Prostate gland (tissue), 2 donors: ENCODE measurements at regions not wholly inside any gene's neighbourhood (a gene's known extent, or its start where the extent isn't known, plus 50 kb on each side); places are given as distances from the start of the nearest gene placed in this dataset.

Experiments used
- DNase-seq: peaks from one replicate; pipeline ENCODE4 v3.0.0-alpha.2; 2019; ENCODE audit warnings: low spot score
- H3K27ac ChIP-seq, 2 donors: fragments of 200-600 bp; sonication (generic); 2 replicates each; pipeline ENCODE4 v1.5.1; 2017 to 2019
- H3K27me3 ChIP-seq: fragments of 200-600 bp; sonication (generic); replicated peaks from 2 replicates; pipeline ENCODE4 v1.5.1; 2019; ENCODE audit not compliant: insufficient read depth
- H3K36me3 ChIP-seq, 2 donors: fragments of 200-600 bp; sonication (generic); 1 replicate in 1 of 2; 2 replicates in 1 of 2; pipeline versions ENCODE4 v1.5.1 to v1.8.1; 2017 to 2019
- H3K4me1 ChIP-seq: fragments of 200-600 bp; sonication (generic); replicated peaks from 2 replicates; pipeline ENCODE4 v1.5.1; 2019
- H3K4me3 ChIP-seq, 2 donors: fragments of 200-600 bp; sonication (generic); 2 replicates each; pipeline ENCODE4 v1.5.1; 2017 to 2019
- H3K9me3 ChIP-seq: fragments of 200-600 bp; sonication (generic); 2 replicates; pipeline ENCODE4 v1.5.1; 2017
- CTCF ChIP-seq, 4 experiments: fragments of 200-600 bp in 2 of 4; fragments of 450-650 bp in 2 of 4; sonication (generic) in 2 of 4; IDR thresholded peaks; 1 replicate in 3 of 4; 2 replicates in 1 of 4; pipeline ENCODE4 v1.5.1; 2016 to 2019; ENCODE audit warnings: antibody characterized with exemption in 4 of 4, mild to moderate bottlenecking in 2 of 4, moderate library complexity in 2 of 4
- POLR2A ChIP-seq: fragments of 450-650 bp; IDR thresholded peaks from one replicate; pipeline ENCODE4 v1.6.1; 2016; ENCODE audit warnings: antibody characterized with exemption, mild to moderate bottlenecking
- POLR2AphosphoS5 ChIP-seq: sonication (generic); formaldehyde crosslinking; IDR thresholded peaks from one replicate; pipeline ENCODE4 v1.6.1; 2017; ENCODE audit warnings: antibody characterized with exemption
- WGBS: methylation state at CpG from one replicate; pipeline ENCODE4 v1.1.5; 2018; 5-methylcytosine and 5-hydroxymethylcytosine counted together
- intact Hi-C: fragments of 100-400 bp; cut with DNase I; formaldehyde crosslinking; loops from one replicate; pipeline ENCODE4 v1.14.2; 2022

- no peaks in the 10 kb centered on the region for H3K4me1 ChIP-seq
- H3K27ac ChIP-seq: no peak overlapping the region
- 72% methylated on average over 7 of the region's 7 CpGs for WGBS
- no peak overlapping the region for H3K4me3 ChIP-seq
- intact Hi-C loops: no loop called here
- TF ChIP-seq POLR2A (no peak), CTCF (IDR thresholded peaks at IDR 0.05) (no peak), POLR2AphosphoS5 (no peak)
- H3K36me3 ChIP-seq: no peaks in the 10 kb centered on the region
- no peaks in the 10 kb centered on the region for H3K9me3 ChIP-seq
- no peaks in the 10 kb centered on the region for H3K27me3 ChIP-seq
- no peak for DNase-seq
Measured at GRCh38 chr1:47618830-47619229, 181.0 kb downstream of the FOXD2 start.

- Histone ChIP-seq H3K4me3 (no peak overlapping the region), H3K27me3 (no peaks in the 10 kb centered on the region), H3K36me3 (no peaks in the 10 kb centered on the region), H3K27ac (no peak overlapping the region), H3K9me3 (no peaks in the 10 kb centered on the region), H3K4me1 (no peaks in the 10 kb centered on the region)
- intact Hi-C loops: no loop called here
- TF ChIP-seq POLR2A: no peak
- TF ChIP-seq POLR2AphosphoS5: no peak
- no peak for TF ChIP-seq CTCF (IDR thresholded peaks at IDR 0.05)
- DNase-seq: no peak
- 89% methylated on average over 6 of the region's 6 CpGs for WGBS
Measured at GRCh38 chr1:47621483-47621882, 183.6 kb downstream of the FOXD2 start.

GRCh38 chr1:47621977-47622376 is 184.1 kb downstream of the FOXD2 start:
- Histone ChIP-seq H3K9me3 (no peaks in the 10 kb centered on the region), H3K4me1 (no peaks in the 10 kb centered on the region), H3K4me3 (no peak overlapping the region), H3K36me3 (no peaks in the 10 kb centered on the region), H3K27me3 (no peaks in the 10 kb centered on the region), H3K27ac (no peak overlapping the region)
- intact Hi-C loops: no loop called here
- 49% methylated on average over 3 of the region's 3 CpGs for WGBS
- no peak for DNase-seq
- TF ChIP-seq POLR2A (no peak), CTCF (IDR thresholded peaks at IDR 0.05) (no peak), POLR2AphosphoS5 (no peak)

- intact Hi-C loops: no loop called here
- H3K36me3 ChIP-seq: no peaks in the 10 kb centered on the region
- no peak for TF ChIP-seq POLR2AphosphoS5
- no peak for TF ChIP-seq CTCF (IDR thresholded peaks at IDR 0.05)
- no peak for TF ChIP-seq POLR2A
- no peaks in the 10 kb centered on the region for H3K27me3 ChIP-seq
- no peak overlapping the region for H3K4me3 ChIP-seq
- DNase-seq: no peak
- H3K9me3 ChIP-seq: no peaks in the 10 kb centered on the region
- no peaks in the 10 kb centered on the region for H3K4me1 ChIP-seq
- no peak overlapping the region for H3K27ac ChIP-seq
- WGBS: 85% methylated on average over 8 of the region's 8 CpGs
Measured at GRCh38 chr1:47622776-47623556, 185.1 kb downstream of the FOXD2 start.

- no peak for DNase-seq
- 94% methylated on average over 5 of the region's 5 CpGs for WGBS
- TF ChIP-seq POLR2A (no peak), POLR2AphosphoS5 (no peak), CTCF (IDR thresholded peaks at IDR 0.05) (no peak)
- no peaks in the 10 kb centered on the region for H3K36me3 ChIP-seq
- no peaks in the 10 kb centered on the region for H3K9me3 ChIP-seq
- no peak overlapping the region for H3K4me3 ChIP-seq
- H3K27me3 ChIP-seq: no peaks in the 10 kb centered on the region
- intact Hi-C loops: no loop called here
- H3K4me1 ChIP-seq: no peaks in the 10 kb centered on the region
- H3K27ac ChIP-seq: no peak overlapping the region
Measured at GRCh38 chr1:47623557-47623940, 185.7 kb downstream of the FOXD2 start.
